IMR-90 (cell line): ENCODE measurements at regions not wholly inside any gene's neighbourhood (a gene's known extent, or its start where the extent isn't known, plus 50 kb on each side); places are given as distances from the start of the nearest gene placed in this dataset.
"Not testable (repeated sequence)": the region's sequence is repeated elsewhere in the genome, so short reads cannot be mapped to it uniquely, and the experiment has no call there.

ENCODE experiments used
- ATAC-seq: fragments of 200-7000 bp; cut with Tn5 transposase; 2 replicates; pipeline ENCODE4 v1.9.1; 2020; ENCODE audit warnings: low read depth, mild to moderate bottlenecking, moderate library complexity
- BruUV-seq: library from RNA; stranded (reverse); fragments of 400-500 nt; replicated peaks from 2 replicates; lab custom pipeline; 2021; lab: Mats Ljungman, UMichigan
- CTCF ChIA-PET: fragments of 300-600 bp; formaldehyde crosslinking; extraction: SDS; loops from one replicate; lab custom pipeline; 2021; ENCODE audit warnings: antibody characterized with exemption; lab: Yijun Ruan, JAX
- POLR2A ChIA-PET: fragments of 300-600 bp; sonication (Branson Sonifier 250); formaldehyde crosslinking; loops from one replicate; lab custom pipeline; 2022; ENCODE audit warnings: antibody characterized with exemption; ENCODE audit not compliant: unreplicated experiment; lab: Charles Lee
- DNase-seq: peaks from one replicate; pipeline ENCODE4 v3.0.0; 2013
- H2AFZ ChIP-seq: replicated peaks from 2 replicates; pipeline ENCODE3; 2013; ENCODE audit warnings: low read length, mild to moderate bottlenecking; ENCODE audit not compliant: poor library complexity
- H2AK5ac ChIP-seq: 2 replicates; pipeline ENCODE4 v1.6.1; 2013; ENCODE audit warnings: low read depth, low read length, inconsistent platforms
- H2AK9ac ChIP-seq: replicated peaks from 2 replicates; pipeline ENCODE3; 2013; ENCODE audit warnings: mild to moderate bottlenecking, low read depth, low read length, moderate library complexity; ENCODE audit not compliant: poor library complexity
- H2BK120ac ChIP-seq: 2 replicates; pipeline ENCODE4 v1.6.1; 2013; ENCODE audit warnings: low read depth, low read length, inconsistent platforms
- H2BK15ac ChIP-seq: 3 replicates; pipeline ENCODE4 v1.6.1; 2013; ENCODE audit warnings: low read depth, low read length, inconsistent platforms
- H2BK20ac ChIP-seq: 2 replicates; pipeline ENCODE4 v1.6.1; 2013; ENCODE audit warnings: low read depth, mild to moderate bottlenecking, inconsistent platforms, low read length, moderate library complexity
- H2BK5ac ChIP-seq: 2 replicates; pipeline ENCODE4 v1.6.1; 2013; ENCODE audit warnings: mild to moderate bottlenecking, low read depth, low read length, inconsistent platforms; ENCODE audit not compliant: poor library complexity, severe bottlenecking
- H3K14ac ChIP-seq: replicated peaks from 2 replicates; pipeline ENCODE4 v1.6.1; 2013; ENCODE audit warnings: low read depth, low read length, inconsistent platforms
- H3K18ac ChIP-seq: 2 replicates; pipeline ENCODE4 v1.6.1; 2013; ENCODE audit warnings: low read depth, low read length, control low read depth
- H3K23ac ChIP-seq: 2 replicates; pipeline ENCODE4 v1.6.1; 2013; ENCODE audit warnings: low read depth, low read length, inconsistent platforms
- H3K27ac ChIP-seq: 2 replicates; pipeline ENCODE4 v1.5.1; 2013; ENCODE audit warnings: mild to moderate bottlenecking, control low read depth, low read length; ENCODE audit not compliant: insufficient read depth
- H3K27me3 ChIP-seq: 2 replicates; pipeline ENCODE4 v1.6.1; 2013; ENCODE audit warnings: low read length; ENCODE audit not compliant: control insufficient read depth, insufficient read depth
- H3K36me3 ChIP-seq: 2 replicates; pipeline ENCODE4 v1.6.1; 2013; ENCODE audit warnings: low read length, mixed read lengths; ENCODE audit not compliant: control insufficient read depth, insufficient read depth
- H3K4ac ChIP-seq: 2 replicates; pipeline ENCODE4 v1.6.1; 2013; ENCODE audit warnings: low read depth, low read length, inconsistent platforms
- H3K4me1 ChIP-seq: 2 replicates; pipeline ENCODE4 v1.6.1; 2013; ENCODE audit warnings: low read length, mixed read lengths; ENCODE audit not compliant: control insufficient read depth, insufficient read depth
- H3K4me2 ChIP-seq: 2 replicates; pipeline ENCODE4 v1.6.1; 2013; ENCODE audit warnings: low read depth, mild to moderate bottlenecking, control low read depth, low read length, moderate library complexity
- H3K4me3 ChIP-seq: 2 replicates; pipeline ENCODE4 v1.5.1; 2013; ENCODE audit warnings: low read depth, mild to moderate bottlenecking, control low read depth, low read length, moderate library complexity; ENCODE audit not compliant: insufficient read depth
- H3K56ac ChIP-seq: 2 replicates; pipeline ENCODE4 v1.6.1; 2013; ENCODE audit warnings: low read length, inconsistent platforms; ENCODE audit not compliant: insufficient read depth; ENCODE audit errors: extremely low read depth
- H3K79me1 ChIP-seq, 2 experiments: 2 replicates each; pipeline ENCODE4 v1.6.1; 2013; ENCODE audit warnings: low read length in 2 of 2, inconsistent platforms in 1 of 2, low read depth in 1 of 2
- H3K9ac ChIP-seq: 2 replicates; pipeline ENCODE4 v1.6.1; 2013; ENCODE audit warnings: low read depth, low read length, control low read depth
- H3K9me1 ChIP-seq: 2 replicates; pipeline ENCODE4 v1.6.1; 2013; ENCODE audit warnings: low read length, inconsistent platforms; ENCODE audit not compliant: insufficient read depth
- H3K9me3 ChIP-seq: 2 replicates; pipeline ENCODE4 v1.6.1; 2013; ENCODE audit warnings: low read length; ENCODE audit not compliant: control insufficient read depth, insufficient read depth
- H4K20me1 ChIP-seq: 2 replicates; pipeline ENCODE4 v1.6.1; 2013; ENCODE audit warnings: low read length, inconsistent platforms; ENCODE audit not compliant: insufficient read depth
- H4K5ac ChIP-seq: 2 replicates; pipeline ENCODE4 v1.6.1; 2013; ENCODE audit warnings: mild to moderate bottlenecking, low read depth, low read length, control low read depth
- H4K8ac ChIP-seq, 2 experiments: 2 replicates each; pipeline ENCODE4 v1.6.1; 2013; ENCODE audit warnings: low read depth in 2 of 2, low read length in 2 of 2, control low read depth in 1 of 2, inconsistent platforms in 1 of 2
- H4K91ac ChIP-seq: 2 replicates; pipeline ENCODE4 v1.6.1; 2013; ENCODE audit warnings: low read depth, low read length, inconsistent platforms; ENCODE audit not compliant: insufficient read depth
- WGBS, 2 experiments: methylation state at CpG; one replicate each; pipeline versions ENCODE4 v1.1.5 to v1.1.7; 2013; ENCODE audit warnings: missing lambda C conversion rate in 2 of 2; ENCODE audit not compliant: insufficient read length in 1 of 2; ENCODE audit errors: extremely low coverage in 2 of 2; 5-methylcytosine and 5-hydroxymethylcytosine counted together
- dilution Hi-C: fragments of 300-500 bp; cut with HindIII; formaldehyde crosslinking; loops from one replicate; pipeline ENCODE4 v1.14.3; 2018; ENCODE audit warnings: low sequenced_read_pairs; ENCODE audit not compliant: unreplicated experiment
- in situ Hi-C: fragments of 300-500 bp; cut with MboI; formaldehyde crosslinking; loops from 3 replicates; pipeline ENCODE4 v1.14.3; 2019; ENCODE audit warnings: low sequenced_read_pairs, inconsistent platforms, mixed read lengths
- intact Hi-C: fragments of 100-400 bp; cut with micrococcal nuclease; formaldehyde crosslinking; loops from 2 replicates; pipeline ENCODE4 v1.10.0; 2022

- H4K91ac ChIP-seq, H2BK15ac ChIP-seq, intact Hi-C loops, H2AK9ac ChIP-seq, H2AFZ ChIP-seq, H3K23ac ChIP-seq, H3K9me3 ChIP-seq, H3K4me2 ChIP-seq, dilution Hi-C loops, CTCF ChIA-PET, POLR2A ChIA-PET, H3K56ac ChIP-seq, H4K20me1 ChIP-seq, H3K4ac ChIP-seq, H3K4me3 ChIP-seq, H3K36me3 ChIP-seq, H3K9me1 ChIP-seq, H3K9ac ChIP-seq, H3K27ac ChIP-seq, ATAC-seq, DNase-seq, H3K18ac ChIP-seq, H3K4me1 ChIP-seq, H2BK20ac ChIP-seq, BruUV-seq, H2BK120ac ChIP-seq, H4K8ac ChIP-seq, H3K79me1 ChIP-seq, H2AK5ac ChIP-seq, in situ Hi-C loops, H4K5ac ChIP-seq, H2BK5ac ChIP-seq, H3K14ac ChIP-seq: not testable (repeated sequence)
- no CpG with 5 or more reads among the region's 5 CpGs for WGBS, 2 experiments
- H3K27me3 ChIP-seq: peaks cover 25% of the 10 kb centered on the region
Observed at GRCh38 chr9:96054248-96054647, 178.8 kb downstream of the ERCC6L2 start.
